HG03432 (cell line): ENCODE measurements at regions not wholly inside any gene's neighbourhood (a gene's known extent, or its start where the extent isn't known, plus 50 kb on each side); places are given as distances from the start of the nearest gene placed in this dataset.
"Not testable (repeated sequence)": the region's sequence is repeated elsewhere in the genome, so short reads cannot be mapped to it uniquely, and the experiment has no call there.

Source experiments
- ATAC-seq: cut with Tn5 transposase; IDR thresholded peaks from one replicate; pipeline ENCODE4 v1.9.1; 2021; ENCODE audit warnings: mild to moderate bottlenecking, moderate library complexity; ENCODE audit not compliant: unreplicated experiment

- no peak for ATAC-seq
Measured at GRCh38 chr4:59689149-59689548, 1511.0 kb upstream of the ADGRL3 start.

GRCh38 chr4:59695355-59696053 is 1504.6 kb upstream of the ADGRL3 start:
- no peak for ATAC-seq

- no peak for ATAC-seq
Measured at GRCh38 chr4:59698041-59698440, 1502.1 kb upstream of the ADGRL3 start.

- no peak for ATAC-seq
Measured at GRCh38 chr4:59700651-59701050, 1499.5 kb upstream of the ADGRL3 start.

- peak; percentile 36 for ATAC-seq
Measured at GRCh38 chr4:59704616-59705015, 1495.5 kb upstream of the ADGRL3 start.

GRCh38 chr4:59712470-59712869 is 1487.7 kb upstream of the ADGRL3 start:
- ATAC-seq: no peak

GRCh38 chr4:59724286-59724685 is 1475.8 kb upstream of the ADGRL3 start:
- not testable (repeated sequence) for ATAC-seq

GRCh38 chr4:59727745-59728144 is 1472.4 kb upstream of the ADGRL3 start:
- ATAC-seq: no peak

- no peak for ATAC-seq
Measured at GRCh38 chr4:59728496-59728895, 1471.6 kb upstream of the ADGRL3 start.

GRCh38 chr4:59729321-59729720 is 1470.8 kb upstream of the ADGRL3 start:
- ATAC-seq: no peak

GRCh38 chr4:59748433-59748832 is 1451.7 kb upstream of the ADGRL3 start:
- no peak for ATAC-seq

- no peak for ATAC-seq
Measured at GRCh38 chr4:59759082-59759825, 1440.9 kb upstream of the ADGRL3 start.

GRCh38 chr4:59762344-59762743 is 1437.8 kb upstream of the ADGRL3 start:
- no peak for ATAC-seq

- ATAC-seq: no peak
Measured at GRCh38 chr4:59770601-59771264, 1429.4 kb upstream of the ADGRL3 start.

- ATAC-seq: no peak
Measured at GRCh38 chr4:59772641-59773139, 1427.4 kb upstream of the ADGRL3 start.

GRCh38 chr4:59780271-59780670 is 1419.9 kb upstream of the ADGRL3 start:
- not testable (repeated sequence) for ATAC-seq

- ATAC-seq: no peak
Measured at GRCh38 chr4:59805176-59805575, 1395.0 kb upstream of the ADGRL3 start.

- ATAC-seq: peak; percentile 30
Measured at GRCh38 chr4:59814402-59815010, 1385.6 kb upstream of the ADGRL3 start.

- ATAC-seq: peak; percentile 97
Measured at GRCh38 chr4:59818656-59819055, 1381.5 kb upstream of the ADGRL3 start.

GRCh38 chr4:59823311-59823710 is 1376.8 kb upstream of the ADGRL3 start:
- ATAC-seq: no peak

- no peak for ATAC-seq
Measured at GRCh38 chr4:59825104-59825503, 1375.0 kb upstream of the ADGRL3 start.
